B cell (primary cell): ENCODE measurements at regions not wholly inside any gene's neighbourhood (a gene's known extent, or its start where the extent isn't known, plus 50 kb on each side); places are given as distances from the start of the nearest gene placed in this dataset.

ENCODE experiments used
- ATAC-seq: fragments of 200-7000 bp; cut with Tn5 transposase; one replicate; pipeline ENCODE4 v1.10.0; 2021; ENCODE audit warnings: low read depth, mild to moderate bottlenecking, moderate number of reproducible peaks, moderate library complexity
- CTCF ChIA-PET: fragments of 350-600 bp; sonication (Branson Sonifier 250); formaldehyde crosslinking; loops from one replicate; lab custom pipeline; 2021; ENCODE audit warnings: antibody characterized with exemption, inconsistent platforms; lab: Charles Lee
- POLR2A ChIA-PET: fragments of 350-600 bp; sonication (Branson Sonifier 250); formaldehyde crosslinking; loops from one replicate; lab custom pipeline; 2021; ENCODE audit warnings: antibody characterized with exemption; lab: Charles Lee
- DNase-seq: peaks from one replicate; pipeline ENCODE4 v3.0.0; 2013
- H2AFZ ChIP-seq: 2 replicates; pipeline ENCODE4 v1.6.1; 2012; ENCODE audit warnings: mild to moderate bottlenecking, low read depth, low read length; ENCODE audit not compliant: insufficient read depth, poor library complexity, severe bottlenecking
- H3K27ac ChIP-seq, 2 donors: 1 replicate in 1 of 2; 2 replicates in 1 of 2; pipeline ENCODE4 v1.5.1; 2012 to 2013; ENCODE audit warnings: low read length in 2 of 2, mild to moderate bottlenecking in 2 of 2, moderate library complexity in 1 of 2
- H3K27me3 ChIP-seq, 4 experiments: fragments of 200-600 bp in 1 of 4; sonication (generic) in 1 of 4; replicated peaks in 1 of 4; 1 replicate in 2 of 4; 2 replicates in 2 of 4; pipeline versions ENCODE4 v1.6.1 to v1.7.0; 2013 to 2016; ENCODE audit warnings: low read length in 3 of 4, mild to moderate bottlenecking in 2 of 4, mixed read lengths in 1 of 4, moderate library complexity in 1 of 4; ENCODE audit not compliant: insufficient read depth in 4 of 4, control insufficient read depth in 3 of 4; ENCODE audit errors: control extremely low read depth in 1 of 4
- H3K36me3 ChIP-seq, 2 experiments: replicated peaks in 1 of 2; 1 replicate in 1 of 2; 2 replicates in 1 of 2; pipeline versions ENCODE4 v1.6.1 to v1.7.1; 2013; ENCODE audit warnings: low read length in 1 of 2; ENCODE audit not compliant: insufficient read depth in 2 of 2, control insufficient read depth in 1 of 2; ENCODE audit errors: control extremely low read depth in 1 of 2, extremely low read depth in 1 of 2
- H3K4me1 ChIP-seq, 2 donors: fragments of 200-600 bp in 1 of 2; sonication (generic) in 1 of 2; 1 replicate in 1 of 2; 2 replicates in 1 of 2; pipeline versions ENCODE4 v1.5.1 to v1.6.1; 2013 to 2017; ENCODE audit warnings: low read length in 2 of 2; ENCODE audit not compliant: control insufficient read depth in 2 of 2, insufficient read depth in 2 of 2
- H3K4me2 ChIP-seq: replicated peaks from 2 replicates; pipeline ENCODE3; 2012; ENCODE audit warnings: mild to moderate bottlenecking, low read depth, low read length; ENCODE audit not compliant: poor library complexity, severe bottlenecking
- H3K4me3 ChIP-seq, 5 experiments: fragments of 200-600 bp in 1 of 5; sonication (generic) in 1 of 5; 1 replicate in 3 of 5; 2 replicates in 2 of 5; pipeline versions ENCODE4 v1.5.1 to v1.7.0; 2011 to 2016; ENCODE audit warnings: low read length in 4 of 5, mild to moderate bottlenecking in 4 of 5, low read depth in 2 of 5, control low read depth in 1 of 5, moderate library complexity in 1 of 5; ENCODE audit not compliant: insufficient read depth in 1 of 5; ENCODE audit errors: control extremely low read depth in 1 of 5, extremely low read depth in 1 of 5
- H3K79me2 ChIP-seq: fragments of 200-600 bp; sonication (generic); one replicate; pipeline ENCODE4 v1.6.0; 2016; ENCODE audit warnings: low read length; ENCODE audit not compliant: control insufficient read depth, insufficient read depth
- H3K9ac ChIP-seq: fragments of 200-600 bp; sonication (generic); 2 replicates; pipeline ENCODE4 v1.6.1; 2017; ENCODE audit warnings: mild to moderate bottlenecking, low read length, moderate library complexity
- H3K9me3 ChIP-seq, 3 donors: one replicate each; pipeline versions ENCODE4 v1.6.1 to v1.7.1; 2013; ENCODE audit warnings: low read length in 2 of 3; ENCODE audit not compliant: control insufficient read depth in 2 of 3, insufficient read depth in 1 of 3; ENCODE audit errors: control extremely low read depth in 1 of 3
- H4K20me1 ChIP-seq: 2 replicates; pipeline ENCODE4 v1.6.0; 2012; ENCODE audit warnings: mild to moderate bottlenecking, low read length; ENCODE audit not compliant: insufficient read depth, control insufficient read depth, poor library complexity, severe bottlenecking
- H3K27ac Mint-ChIP-seq: one replicate; pipeline ENCODE4 v1.8.0; 2021; ENCODE audit warnings: mixed read lengths
- H3K27me3 Mint-ChIP-seq: one replicate; pipeline ENCODE4 v1.8.0; 2021; ENCODE audit warnings: mixed read lengths
- H3K4me1 Mint-ChIP-seq: one replicate; pipeline ENCODE4 v1.8.0; 2021; ENCODE audit warnings: mixed read lengths
- H3K4me3 Mint-ChIP-seq: one replicate; pipeline ENCODE4 v1.8.0; 2021; ENCODE audit warnings: mixed read lengths
- H3K9me3 Mint-ChIP-seq: one replicate; pipeline ENCODE4 v1.8.0; 2022; ENCODE audit warnings: mixed read lengths; ENCODE audit not compliant: insufficient read depth
- CTCF ChIP-seq: fragments of 200-600 bp; IDR thresholded peaks from one replicate; pipeline ENCODE4 v1.8.0; 2022; ENCODE audit warnings: antibody characterized with exemption, mild to moderate bottlenecking
- EZH2 ChIP-seq: IDR thresholded peaks from 2 replicates; pipeline ENCODE4 v1.6.1; 2012; ENCODE audit warnings: borderline replicate concordance, low read depth, mild to moderate bottlenecking, moderate library complexity, low read length; ENCODE audit not compliant: insufficient read depth, poor library complexity, severe bottlenecking
- WGBS: methylation state at CpG from one replicate; pipeline ENCODE4 v1.1.5; 2013; ENCODE audit warnings: missing lambda C conversion rate; ENCODE audit not compliant: insufficient coverage; 5-methylcytosine and 5-hydroxymethylcytosine counted together
- intact Hi-C: fragments of 100-400 bp; cut with micrococcal nuclease; formaldehyde crosslinking; loops from one replicate; pipeline ENCODE4 v1.10.0; 2022

DNA sequence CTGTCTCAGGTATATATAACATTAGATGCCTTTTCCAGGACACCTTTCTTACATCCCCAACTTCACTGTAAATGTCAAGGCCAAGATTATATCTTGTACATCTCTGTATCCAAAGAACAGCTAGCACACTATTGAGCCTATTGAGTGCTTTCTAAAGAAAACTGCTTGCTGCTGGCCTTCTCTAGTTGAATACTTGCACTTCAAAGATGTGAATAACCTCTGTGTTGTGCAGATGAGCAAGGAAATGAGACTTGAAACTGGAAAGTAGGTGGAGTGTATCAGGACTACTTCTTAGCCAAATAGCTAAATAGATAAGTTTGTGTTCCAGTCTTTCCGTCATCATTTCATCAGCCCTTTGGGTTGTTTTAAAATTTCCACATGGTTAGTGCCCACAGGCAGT lies 704.4 kb upstream of the AMOT start:
- Histone ChIP-seq H3K9me3 (peaks cover 0 to 6% (median 0%) of the 10 kb centered on the region in 3 donors), H3K27me3 (no peaks in the 10 kb centered on the region), H3K27ac (no peak overlapping the region), H2AFZ (no peak overlapping the region), H3K79me2 (no peaks in the 10 kb centered on the region), H3K9ac (no peak overlapping the region), H4K20me1 (no peaks in the 10 kb centered on the region), H3K4me1 (no peaks in the 10 kb centered on the region), H3K36me3 (no peaks in the 10 kb centered on the region), H3K4me2 (no peak overlapping the region), H3K4me3 (no peak overlapping the region)
- CTCF ChIA-PET = no interaction called here
- Mint-ChIP-seq H3K27ac (no peak overlapping the region), H3K9me3 (no peaks in the 10 kb centered on the region), H3K4me1 (no peaks in the 10 kb centered on the region), H3K4me3 (no peak overlapping the region), H3K27me3 (no peaks in the 10 kb centered on the region)
- ATAC-seq (no peak), DNase-seq (no peak)
- intact Hi-C loops = no loop called here
- no peak for TF ChIP-seq EZH2
- no peak for TF ChIP-seq CTCF
- POLR2A ChIA-PET = no interaction called here
- no CpG with 5 or more reads among the region's 1 CpG for WGBS

GRCh38 chrX:113539599-113540356 lies 699.1 kb upstream of the AMOT start:
- no peaks in the 10 kb centered on the region for H4K20me1 ChIP-seq
- H3K4me1 ChIP-seq = no peaks in the 10 kb centered on the region
- Mint-ChIP-seq H3K4me3 (no peak overlapping the region), H3K27ac (no peak overlapping the region), H3K9me3 (no peaks in the 10 kb centered on the region), H3K27me3 (no peaks in the 10 kb centered on the region), H3K4me1 (no peaks in the 10 kb centered on the region)
- DNase-seq (no peak), ATAC-seq (no peak)
- CTCF ChIA-PET = no interaction called here
- no peaks in the 10 kb centered on the region for H3K27me3 ChIP-seq
- TF ChIP-seq EZH2 = no peak
- no peak for TF ChIP-seq CTCF
- intact Hi-C loops = no loop called here
- H3K9me3 ChIP-seq = no peaks in the 10 kb centered on the region
- H3K9ac ChIP-seq = no peak overlapping the region
- no peaks in the 10 kb centered on the region for H3K36me3 ChIP-seq
- POLR2A ChIA-PET = no interaction called here
- H2AFZ ChIP-seq = no peak overlapping the region
- H3K27ac ChIP-seq = no peak overlapping the region
- no peaks in the 10 kb centered on the region for H3K79me2 ChIP-seq
- no CpG with 5 or more reads among the region's 2 CpGs for WGBS
- no peak overlapping the region for H3K4me3 ChIP-seq
- no peak overlapping the region for H3K4me2 ChIP-seq
